HEK293 (cell line): ENCODE measurements at regions not wholly inside any gene's neighbourhood (a gene's known extent, or its start where the extent isn't known, plus 50 kb on each side); places are given as distances from the start of the nearest gene placed in this dataset.

Experiments
- CTCF ChIA-PET: fragments of 350-600 bp; formaldehyde crosslinking; extraction: SDS; loops from one replicate; lab custom pipeline; 2021; ENCODE audit warnings: antibody characterized with exemption; lab: Yijun Ruan, JAX
- POLR2A ChIA-PET: fragments of 300-600 bp; formaldehyde crosslinking; extraction: SDS; loops from one replicate; lab custom pipeline; 2020; ENCODE audit warnings: antibody characterized with exemption, inconsistent platforms; lab: Yijun Ruan, JAX
- H3K27ac ChIP-seq: fragments of 200-500 bp; sonication (Bioruptor generic); 2 replicates; pipeline ENCODE4 v1.5.1; 2014; ENCODE audit warnings: low read depth, low read length, control low read depth, inconsistent platforms; ENCODE audit errors: extremely low read depth
- H3K36me3 ChIP-seq, 2 experiments: fragments of 200-500 bp in 1 of 2; sonication (Bioruptor generic) in 1 of 2; 1 replicate in 1 of 2; 2 replicates in 1 of 2; pipeline ENCODE4 v1.5.1; 2014 to 2017; ENCODE audit warnings: inconsistent platforms in 2 of 2, low read length in 2 of 2; ENCODE audit not compliant: control insufficient read depth in 2 of 2, insufficient read depth in 1 of 2
- H3K4me1 ChIP-seq: fragments of 200-500 bp; sonication (Bioruptor generic); 2 replicates; pipeline ENCODE4 v1.5.1; 2014; ENCODE audit warnings: mild to moderate bottlenecking, low read length, inconsistent platforms; ENCODE audit not compliant: control insufficient read depth, insufficient read depth
- H3K4me3 ChIP-seq: 2 replicates; pipeline ENCODE4 v1.5.1; 2011; ENCODE audit warnings: low read depth, mild to moderate bottlenecking, control low read depth, low read length, moderate library complexity
- H3K9me3 ChIP-seq: fragments of 200-500 bp; sonication (Bioruptor generic); 2 replicates; pipeline ENCODE4 v1.5.1; 2014; ENCODE audit warnings: low read depth, low read length, inconsistent platforms; ENCODE audit not compliant: control insufficient read depth, insufficient read depth
- ELK4 ChIP-seq: IDR thresholded peaks from 2 replicates; pipeline ENCODE4 v1.6.1; 2011; ENCODE audit warnings: mild to moderate bottlenecking, low read depth, low read length, borderline replicate concordance
- GLIS2 ChIP-seq: fragments of 450-650 bp; formaldehyde crosslinking; IDR thresholded peaks from 2 replicates; pipeline ENCODE4 v1.5.1; 2016; ENCODE audit warnings: missing biosample characterization, missing genetic modification characterization
- HOXA7 ChIP-seq: sonication (generic); formaldehyde crosslinking; IDR thresholded peaks from 2 replicates; pipeline ENCODE4 v1.8.1; 2022; ENCODE audit warnings: missing genetic modification reagents, borderline replicate concordance
- KLF8 ChIP-seq: fragments of 450-650 bp; formaldehyde crosslinking; IDR thresholded peaks from 2 replicates; pipeline ENCODE4 v1.5.1; 2016; ENCODE audit warnings: missing biosample characterization, missing genetic modification characterization
- MYNN ChIP-seq: fragments of 450-650 bp; formaldehyde crosslinking; IDR thresholded peaks from 2 replicates; pipeline ENCODE4 v1.5.1; 2016; ENCODE audit warnings: missing biosample characterization, missing genetic modification characterization, borderline replicate concordance
- TSHZ1 ChIP-seq: fragments of 450-650 bp; formaldehyde crosslinking; IDR thresholded peaks from 2 replicates; pipeline ENCODE4 v1.5.1; 2016; ENCODE audit warnings: missing biosample characterization, missing genetic modification characterization, borderline replicate concordance
- ZBTB10 ChIP-seq: fragments of 450-650 bp; formaldehyde crosslinking; IDR thresholded peaks from 2 replicates; pipeline ENCODE4 v1.5.1; 2016; ENCODE audit warnings: missing biosample characterization, missing genetic modification characterization
- ZNF121 ChIP-seq: fragments of 450-650 bp; formaldehyde crosslinking; IDR thresholded peaks from 2 replicates; pipeline ENCODE4 v1.5.1; 2016; ENCODE audit warnings: missing biosample characterization, missing genetic modification characterization
- ZNF138 ChIP-seq: fragments of 450-650 bp; formaldehyde crosslinking; IDR thresholded peaks from 2 replicates; pipeline ENCODE4 v1.5.1; 2016; ENCODE audit warnings: missing biosample characterization, missing genetic modification characterization, borderline replicate concordance
- ZNF146 ChIP-seq: fragments of 450-650 bp; formaldehyde crosslinking; IDR thresholded peaks from 2 replicates; pipeline ENCODE4 v1.5.1; 2016; ENCODE audit warnings: missing biosample characterization, missing genetic modification characterization
- ZNF175 ChIP-seq: fragments of 450-650 bp; formaldehyde crosslinking; IDR thresholded peaks from 2 replicates; pipeline ENCODE4 v1.5.1; 2016; ENCODE audit warnings: missing biosample characterization, missing genetic modification characterization
- ZNF280D ChIP-seq: fragments of 450-650 bp; formaldehyde crosslinking; IDR thresholded peaks from 2 replicates; pipeline ENCODE4 v1.5.1; 2016; ENCODE audit warnings: missing biosample characterization, missing genetic modification characterization
- ZNF324 ChIP-seq: fragments of 450-650 bp; formaldehyde crosslinking; IDR thresholded peaks from 2 replicates; pipeline ENCODE4 v1.5.1; 2016; ENCODE audit warnings: missing biosample characterization, missing genetic modification characterization
- ZNF423 ChIP-seq: fragments of 450-650 bp; formaldehyde crosslinking; IDR thresholded peaks from 2 replicates; pipeline ENCODE4 v1.5.1; 2016; ENCODE audit warnings: missing biosample characterization, missing genetic modification characterization
- ZNF768 ChIP-seq: fragments of 450-650 bp; formaldehyde crosslinking; IDR thresholded peaks from 2 replicates; pipeline ENCODE4 v1.5.1; 2018; ENCODE audit warnings: missing biosample characterization, mild to moderate bottlenecking, missing genetic modification characterization
- TF ChIP-seq, protein P1 (sequence below): fragments of 450-650 bp; formaldehyde crosslinking; IDR thresholded peaks from 2 replicates; pipeline ENCODE4 v1.5.1; 2016; ENCODE audit warnings: missing biosample characterization, missing genetic modification characterization, borderline replicate concordance
- TF ChIP-seq, protein P2 (sequence below): fragments of 450-650 bp; formaldehyde crosslinking; IDR thresholded peaks from 2 replicates; pipeline ENCODE4 v1.5.1; 2016; ENCODE audit warnings: missing biosample characterization, missing genetic modification characterization

DNA sequence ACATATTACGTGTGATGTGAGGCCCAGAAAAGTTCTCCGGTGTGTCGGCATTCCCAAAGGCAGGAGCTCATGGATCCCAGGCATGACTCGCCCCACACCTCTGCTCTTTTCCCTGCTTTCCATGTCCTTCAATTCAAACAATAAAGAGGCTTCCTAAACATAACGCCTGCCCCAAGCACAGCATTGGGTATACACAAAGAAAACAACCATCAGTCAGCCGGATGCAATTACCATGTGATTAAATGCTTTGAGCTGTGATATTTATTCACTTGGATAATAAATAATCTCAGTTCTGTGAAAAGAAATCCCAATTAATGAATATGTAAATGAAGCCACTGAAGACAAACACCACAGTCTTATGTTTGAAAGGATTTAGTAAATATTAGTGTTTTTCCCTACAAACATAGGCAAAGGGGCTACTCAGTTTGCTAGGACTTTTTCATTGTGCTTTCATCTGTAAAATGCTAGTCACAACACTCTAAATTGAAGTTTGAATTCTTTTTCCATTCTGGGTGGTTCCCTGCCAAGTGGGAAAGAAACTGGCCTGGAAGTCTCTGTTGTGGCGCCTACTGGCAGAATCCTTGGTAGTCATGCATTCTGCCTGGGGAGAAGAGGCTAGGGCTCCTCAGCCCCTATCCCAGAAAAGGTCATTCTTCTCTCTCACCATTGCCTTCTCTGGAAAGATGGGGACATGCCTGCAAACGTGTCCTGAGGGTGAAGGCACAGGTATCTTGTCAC is 144.7 kb downstream of the COL6A3 start:
- POLR2A ChIA-PET = no interaction called here
- Histone ChIP-seq H3K4me3 (no peak overlapping the region), H3K4me1 (no peaks in the 10 kb centered on the region), H3K9me3 (no peaks in the 10 kb centered on the region), H3K27ac (no peak overlapping the region), H3K36me3 (no peaks in the 10 kb centered on the region)
- CTCF ChIA-PET = interaction anchor here (0.6 to 1.1 kb wide), 2 partner anchors 243 to 304 kb away, joined by 3 to 4 read pairs; no protein-coding TSS in a partner anchor
- no peak for TF ChIP-seq ZNF138
- TF ChIP-seq ZNF324 = no peak
- TF ChIP-seq ELK4 = no peak
- TF ChIP-seq ZNF121 (tag by site-specific recombination) = no peak
- TF ChIP-seq ZNF146 (tag by site-specific recombination) = no peak
- no peak for TF ChIP-seq ZBTB10 (tag by site-specific recombination)
- TF ChIP-seq KLF8 (tag by site-specific recombination) = no peak
- TF ChIP-seq ZNF768 (tag by site-specific recombination) = no peak
- TF ChIP-seq ZNF175 (tag by site-specific recombination) = no peak
- TF ChIP-seq HOXA7 (CRISPR knock-in tag) = no peak
- TF ChIP-seq TSHZ1 = no peak
- TF ChIP-seq GLIS2 (tag by site-specific recombination) = no peak
- TF ChIP-seq ZNF280D (tag by site-specific recombination) = no peak
- TF ChIP-seq MYNN (tag by site-specific recombination) = no peak
- TF ChIP-seq, protein P1, sequence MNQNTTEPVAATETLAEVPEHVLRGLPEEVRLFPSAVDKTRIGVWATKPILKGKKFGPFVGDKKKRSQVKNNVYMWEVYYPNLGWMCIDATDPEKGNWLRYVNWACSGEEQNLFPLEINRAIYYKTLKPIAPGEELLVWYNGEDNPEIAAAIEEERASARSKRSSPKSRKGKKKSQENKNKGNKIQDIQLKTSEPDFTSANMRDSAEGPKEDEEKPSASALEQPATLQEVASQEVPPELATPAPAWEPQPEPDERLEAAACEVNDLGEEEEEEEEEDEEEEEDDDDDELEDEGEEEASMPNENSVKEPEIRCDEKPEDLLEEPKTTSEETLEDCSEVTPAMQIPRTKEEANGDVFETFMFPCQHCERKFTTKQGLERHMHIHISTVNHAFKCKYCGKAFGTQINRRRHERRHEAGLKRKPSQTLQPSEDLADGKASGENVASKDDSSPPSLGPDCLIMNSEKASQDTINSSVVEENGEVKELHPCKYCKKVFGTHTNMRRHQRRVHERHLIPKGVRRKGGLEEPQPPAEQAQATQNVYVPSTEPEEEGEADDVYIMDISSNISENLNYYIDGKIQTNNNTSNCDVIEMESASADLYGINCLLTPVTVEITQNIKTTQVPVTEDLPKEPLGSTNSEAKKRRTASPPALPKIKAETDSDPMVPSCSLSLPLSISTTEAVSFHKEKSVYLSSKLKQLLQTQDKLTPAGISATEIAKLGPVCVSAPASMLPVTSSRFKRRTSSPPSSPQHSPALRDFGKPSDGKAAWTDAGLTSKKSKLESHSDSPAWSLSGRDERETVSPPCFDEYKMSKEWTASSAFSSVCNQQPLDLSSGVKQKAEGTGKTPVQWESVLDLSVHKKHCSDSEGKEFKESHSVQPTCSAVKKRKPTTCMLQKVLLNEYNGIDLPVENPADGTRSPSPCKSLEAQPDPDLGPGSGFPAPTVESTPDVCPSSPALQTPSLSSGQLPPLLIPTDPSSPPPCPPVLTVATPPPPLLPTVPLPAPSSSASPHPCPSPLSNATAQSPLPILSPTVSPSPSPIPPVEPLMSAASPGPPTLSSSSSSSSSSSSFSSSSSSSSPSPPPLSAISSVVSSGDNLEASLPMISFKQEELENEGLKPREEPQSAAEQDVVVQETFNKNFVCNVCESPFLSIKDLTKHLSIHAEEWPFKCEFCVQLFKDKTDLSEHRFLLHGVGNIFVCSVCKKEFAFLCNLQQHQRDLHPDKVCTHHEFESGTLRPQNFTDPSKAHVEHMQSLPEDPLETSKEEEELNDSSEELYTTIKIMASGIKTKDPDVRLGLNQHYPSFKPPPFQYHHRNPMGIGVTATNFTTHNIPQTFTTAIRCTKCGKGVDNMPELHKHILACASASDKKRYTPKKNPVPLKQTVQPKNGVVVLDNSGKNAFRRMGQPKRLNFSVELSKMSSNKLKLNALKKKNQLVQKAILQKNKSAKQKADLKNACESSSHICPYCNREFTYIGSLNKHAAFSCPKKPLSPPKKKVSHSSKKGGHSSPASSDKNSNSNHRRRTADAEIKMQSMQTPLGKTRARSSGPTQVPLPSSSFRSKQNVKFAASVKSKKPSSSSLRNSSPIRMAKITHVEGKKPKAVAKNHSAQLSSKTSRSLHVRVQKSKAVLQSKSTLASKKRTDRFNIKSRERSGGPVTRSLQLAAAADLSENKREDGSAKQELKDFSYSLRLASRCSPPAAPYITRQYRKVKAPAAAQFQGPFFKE (tag by site-specific recombination) = no peak
- TF ChIP-seq, protein P2, sequence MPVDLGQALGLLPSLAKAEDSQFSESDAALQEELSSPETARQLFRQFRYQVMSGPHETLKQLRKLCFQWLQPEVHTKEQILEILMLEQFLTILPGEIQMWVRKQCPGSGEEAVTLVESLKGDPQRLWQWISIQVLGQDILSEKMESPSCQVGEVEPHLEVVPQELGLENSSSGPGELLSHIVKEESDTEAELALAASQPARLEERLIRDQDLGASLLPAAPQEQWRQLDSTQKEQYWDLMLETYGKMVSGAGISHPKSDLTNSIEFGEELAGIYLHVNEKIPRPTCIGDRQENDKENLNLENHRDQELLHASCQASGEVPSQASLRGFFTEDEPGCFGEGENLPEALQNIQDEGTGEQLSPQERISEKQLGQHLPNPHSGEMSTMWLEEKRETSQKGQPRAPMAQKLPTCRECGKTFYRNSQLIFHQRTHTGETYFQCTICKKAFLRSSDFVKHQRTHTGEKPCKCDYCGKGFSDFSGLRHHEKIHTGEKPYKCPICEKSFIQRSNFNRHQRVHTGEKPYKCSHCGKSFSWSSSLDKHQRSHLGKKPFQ (tag by site-specific recombination) = no peak
- no peak for TF ChIP-seq ZNF423
